SW480 (cell line): ENCODE measurements at regions not wholly inside any gene's neighbourhood (a gene's known extent, or its start where the extent isn't known, plus 50 kb on each side); places are given as distances from the start of the nearest gene placed in this dataset.
"Not testable (repeated sequence)": the region's sequence is repeated elsewhere in the genome, so short reads cannot be mapped to it uniquely, and the experiment has no call there.

Source experiments
- DNase-seq: peaks from one replicate; pipeline ENCODE4 v3.0.0-alpha.2; 2016; ENCODE audit warnings: low spot score

- DNase-seq = not testable (repeated sequence)
Measured at GRCh38 chr12:131414155-131414922, 296.6 kb upstream of the SFSWAP start.

- no peak for DNase-seq
Measured at GRCh38 chr12:131415781-131416180, 295.1 kb upstream of the SFSWAP start.

GRCh38 chr12:131418121-131418520, 292.8 kb upstream of the SFSWAP start:
- no peak for DNase-seq

- no peak for DNase-seq
Measured at GRCh38 chr12:131418884-131419283, 292.0 kb upstream of the SFSWAP start.

- DNase-seq = no peak
Measured at GRCh38 chr12:131420867-131421447, 289.9 kb upstream of the SFSWAP start.

- no peak for DNase-seq
Measured at GRCh38 chr12:131421509-131422186, 289.2 kb upstream of the SFSWAP start.

- no peak for DNase-seq
Measured at GRCh38 chr12:131422187-131422520, 288.7 kb upstream of the SFSWAP start.

- DNase-seq = no peak
Measured at GRCh38 chr12:131422744-131423143, 288.1 kb upstream of the SFSWAP start.

- DNase-seq = no peak
Measured at GRCh38 chr12:131424270-131424669, 286.6 kb upstream of the SFSWAP start.

- no peak for DNase-seq
Measured at GRCh38 chr12:131425112-131426075, 285.5 kb upstream of the SFSWAP start.

- DNase-seq = no peak
Measured at GRCh38 chr12:131428091-131428685, 282.7 kb upstream of the SFSWAP start.

- DNase-seq = not testable (repeated sequence)
Measured at GRCh38 chr12:131429221-131429620, 281.7 kb upstream of the SFSWAP start.

- DNase-seq = not testable (repeated sequence)
Measured at GRCh38 chr12:131429697-131430096, 281.2 kb upstream of the SFSWAP start.

GRCh38 chr12:131430158-131430742, 280.6 kb upstream of the SFSWAP start:
- DNase-seq = no peak

GRCh38 chr12:131431126-131431655, 279.7 kb upstream of the SFSWAP start:
- DNase-seq = not testable (repeated sequence)

- DNase-seq = no peak
Measured at GRCh38 chr12:131432532-131433260, 278.2 kb upstream of the SFSWAP start.

- peak; percentile 15 for DNase-seq
Measured at GRCh38 chr12:131434208-131435125, 276.4 kb upstream of the SFSWAP start.

- no peak for DNase-seq
Measured at GRCh38 chr12:131436922-131437705, 273.8 kb upstream of the SFSWAP start.
